ENCODE measurements at regions not wholly inside any gene's neighbourhood (a gene's known extent, or its start where the extent isn't known, plus 50 kb on each side); places are given as distances from the start of the nearest gene placed in this dataset.

GRCh38 chr18:10023853-10024570 is 110.2 kb downstream of the VAPA start:
- no peak for TF ChIP-seq SP1 (IDR thresholded peaks at IDR 0.05; ENCODE audit: low read depth)
- no peak for TF ChIP-seq CTCF (IDR thresholded peaks at IDR 0.05 in 2 of 3, conservative IDR thresholded peaks at IDR 0.05 in 1 of 3; ENCODE audit: borderline replicate concordance in 1 of 3, insufficient read depth in 1 of 3, low read depth in 2 of 3, low read length in 2 of 3)
- TF ChIP-seq RAD21 (IDR thresholded peaks at IDR 0.05; ENCODE audit: low read depth): no peak
- TF ChIP-seq EZH2 (IDR thresholded peaks at IDR 0.05): no peak
- TF ChIP-seq POLR2A (IDR thresholded peaks at IDR 0.05; ENCODE audit: borderline replicate concordance, extremely low read depth, insufficient read depth, insufficient read length): no peak
- TF ChIP-seq SIN3A (IDR thresholded peaks at IDR 0.05; ENCODE audit: low read depth): no peak

Data from HCT116 (cell line).